HUES64 (cell line): ENCODE measurements at regions not wholly inside any gene's neighbourhood (a gene's known extent, or its start where the extent isn't known, plus 50 kb on each side); places are given as distances from the start of the nearest gene placed in this dataset.

Experiments
- H3K27ac ChIP-seq: 2 replicates; pipeline ENCODE4 v1.7.0; 2013; ENCODE audit warnings: low read depth, low read length, inconsistent platforms
- H3K27me3 ChIP-seq: 2 replicates; pipeline ENCODE4 v1.6.1; 2013; ENCODE audit warnings: mild to moderate bottlenecking, low read length; ENCODE audit not compliant: insufficient read depth
- H3K36me3 ChIP-seq: 2 replicates; pipeline ENCODE4 v1.6.1; 2013; ENCODE audit warnings: mild to moderate bottlenecking, low read length; ENCODE audit not compliant: insufficient read depth
- H3K4me1 ChIP-seq: 2 replicates; pipeline ENCODE4 v1.6.1; 2013; ENCODE audit warnings: mild to moderate bottlenecking, low read length, moderate library complexity; ENCODE audit not compliant: insufficient read depth
- H3K4me3 ChIP-seq: 2 replicates; pipeline ENCODE4 v1.5.1; 2013; ENCODE audit warnings: mild to moderate bottlenecking, low read length, moderate library complexity
- H3K9ac ChIP-seq: 2 replicates; pipeline ENCODE4 v1.6.1; 2013; ENCODE audit warnings: mild to moderate bottlenecking, low read depth, low read length
- H3K9me3 ChIP-seq: 2 replicates; pipeline ENCODE4 v1.6.1; 2013; ENCODE audit warnings: low read depth, low read length; ENCODE audit not compliant: insufficient read depth
- WGBS: fragments of 150-250, 120-280 bp; methylation state at CpG from one replicate; pipeline ENCODE4 v1.1.7; 2013; ENCODE audit warnings: missing lambda C conversion rate; 5-methylcytosine and 5-hydroxymethylcytosine counted together

DNA sequence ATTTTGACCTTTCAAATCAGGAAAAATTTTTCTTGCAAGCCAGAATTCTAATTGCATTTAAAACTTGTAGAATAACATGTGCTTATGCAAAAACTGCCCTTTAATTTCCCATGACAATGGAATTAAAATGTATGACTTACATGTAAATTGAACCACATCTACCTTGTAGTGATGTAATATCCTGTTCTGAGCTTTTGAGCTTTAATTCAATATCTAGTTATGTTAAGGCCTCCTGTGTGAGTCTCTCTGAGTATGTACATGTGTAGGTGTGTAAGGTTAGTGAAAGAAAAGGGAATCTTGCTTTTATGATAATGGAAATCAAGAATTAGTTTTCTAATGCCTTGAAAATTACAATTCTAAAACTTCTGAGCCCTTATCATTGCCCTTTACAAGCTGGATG is 344.8 kb upstream of the AKR1E2 start:
- H3K4me1 ChIP-seq, result no peaks in the 10 kb centered on the region
- no peaks in the 10 kb centered on the region for H3K27me3 ChIP-seq
- H3K27ac ChIP-seq, result no peak overlapping the region
- no peak overlapping the region for H3K9ac ChIP-seq
- no peak overlapping the region for H3K4me3 ChIP-seq
- H3K9me3 ChIP-seq, result no peaks in the 10 kb centered on the region
- H3K36me3 ChIP-seq, result no peaks in the 10 kb centered on the region

DNA sequence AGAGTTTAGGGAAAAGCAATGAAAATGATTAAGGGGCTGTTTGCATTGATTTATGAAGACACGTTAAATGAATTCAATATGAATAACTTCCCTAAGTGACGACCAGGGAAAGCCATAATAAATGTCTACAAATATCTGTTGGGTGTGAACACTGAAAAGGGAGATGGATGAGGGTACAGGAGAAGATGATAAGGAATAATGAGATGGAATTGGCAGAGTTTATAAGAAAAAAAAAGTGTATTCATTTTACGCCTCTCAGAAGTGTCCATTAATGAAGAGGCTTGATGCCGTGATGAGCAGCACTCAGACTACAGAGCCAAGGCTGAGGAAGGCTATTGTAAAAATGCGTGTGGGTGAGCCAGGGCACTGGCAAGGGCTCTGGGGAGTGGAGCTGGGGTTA is 346.7 kb upstream of the AKR1E2 start:
- no peaks in the 10 kb centered on the region for H3K27me3 ChIP-seq
- no peaks in the 10 kb centered on the region for H3K36me3 ChIP-seq
- 98% methylated on average over 5 of the region's 5 CpGs for WGBS
- H3K4me3 ChIP-seq, result no peak overlapping the region
- peaks cover 3% of the 10 kb centered on the region; the same call in 1 of the 2 replicates for H3K4me1 ChIP-seq
- H3K27ac ChIP-seq, result no peak overlapping the region
- H3K9ac ChIP-seq, result no peak overlapping the region
- no peaks in the 10 kb centered on the region for H3K9me3 ChIP-seq

DNA sequence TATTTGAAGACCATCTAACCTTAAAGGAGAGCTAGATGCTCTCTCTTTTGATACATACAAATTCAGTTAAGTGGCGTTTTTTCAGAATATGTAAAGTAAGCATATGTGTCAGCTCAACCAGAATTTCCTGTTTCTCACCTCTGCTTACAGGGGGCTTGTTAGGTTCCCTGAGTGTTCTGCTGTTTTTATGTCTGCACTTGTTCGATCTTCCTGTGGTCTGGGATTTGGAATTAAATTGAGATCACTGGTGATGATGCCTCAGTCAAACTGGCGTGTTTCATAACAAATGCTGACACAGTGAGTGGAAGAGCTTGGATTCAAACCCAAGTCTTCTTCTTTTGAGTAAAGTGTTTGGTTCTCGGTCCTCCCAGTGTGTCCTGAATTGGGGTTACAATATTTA is 348.3 kb upstream of the AKR1E2 start:
- WGBS, result 92% methylated on average over 4 of the region's 4 CpGs
- peaks cover 6% of the 10 kb centered on the region; the same call in 1 of the 2 replicates for H3K4me1 ChIP-seq

DNA sequence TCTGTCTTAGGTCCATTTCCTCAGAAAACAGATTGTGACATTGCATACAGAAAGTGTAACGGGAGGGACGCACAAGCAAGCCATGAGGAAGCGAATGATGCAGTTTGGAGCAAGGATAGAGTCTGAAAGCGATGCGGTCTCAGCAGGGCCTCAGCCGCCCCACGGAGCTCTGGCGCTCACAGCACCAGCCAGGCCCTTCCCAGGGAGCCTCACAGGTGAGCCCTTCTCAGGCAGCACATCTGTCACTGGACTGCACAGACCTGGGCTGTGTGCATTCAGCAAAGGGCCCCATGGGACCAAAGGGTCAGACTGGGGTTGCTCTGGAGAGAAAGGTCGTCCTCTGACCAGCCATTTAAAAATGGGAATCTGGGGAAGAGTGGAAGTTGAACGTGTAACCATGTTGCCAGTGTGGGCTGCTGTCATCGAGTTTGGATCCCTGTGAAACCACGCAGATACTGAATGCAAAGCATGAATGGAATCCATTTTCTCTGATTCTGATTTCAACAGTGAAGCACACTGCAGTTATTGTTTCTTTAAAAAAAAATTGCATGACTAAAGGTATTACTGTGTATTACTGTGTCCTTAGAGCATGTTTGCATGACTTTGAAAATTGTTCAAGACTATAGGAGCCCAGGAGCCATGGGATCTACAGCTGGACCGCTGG is 350.0 kb upstream of the AKR1E2 start:
- Histone ChIP-seq H3K9me3 (no peaks in the 10 kb centered on the region), H3K4me1 (peaks cover 6% of the 10 kb centered on the region; the same call in 1 of the 2 replicates), H3K27me3 (no peaks in the 10 kb centered on the region), H3K27ac (no peak overlapping the region), H3K9ac (no peak overlapping the region), H3K36me3 (no peaks in the 10 kb centered on the region), H3K4me3 (no peak overlapping the region)
- 95% methylated on average over 13 of the region's 13 CpGs for WGBS

More for the DNA sequence above, 348.3 kb upstream of the AKR1E2 start:
- Histone ChIP-seq H3K27ac (no peak overlapping the region), H3K27me3 (no peaks in the 10 kb centered on the region), H3K9ac (no peak overlapping the region), H3K36me3 (no peaks in the 10 kb centered on the region), H3K9me3 (no peaks in the 10 kb centered on the region), H3K4me3 (no peak overlapping the region)

DNA sequence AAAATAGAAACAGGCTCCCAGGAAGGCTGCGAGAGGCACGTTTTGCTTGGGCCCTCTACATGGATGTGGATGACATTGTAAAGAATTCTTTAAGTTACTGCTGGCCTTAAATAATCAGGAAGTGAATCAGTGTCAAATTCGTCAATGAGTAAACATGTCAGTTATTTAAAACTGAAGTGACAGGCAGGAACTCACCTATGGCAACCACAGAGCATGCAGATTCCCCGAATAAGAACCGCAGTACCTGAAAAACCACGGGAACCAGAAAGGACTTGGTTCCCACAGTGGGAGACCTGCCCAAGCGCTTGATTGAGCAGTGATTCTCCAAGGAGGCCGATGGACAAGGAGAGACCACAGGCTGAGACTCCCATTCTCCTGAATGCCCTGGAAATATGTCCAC is 351.2 kb upstream of the AKR1E2 start:
- Histone ChIP-seq H3K4me3 (no peak overlapping the region), H3K36me3 (no peaks in the 10 kb centered on the region), H3K27me3 (no peaks in the 10 kb centered on the region), H3K4me1 (peaks cover 12% of the 10 kb centered on the region; the same call in 1 of the 2 replicates), H3K9ac (no peak overlapping the region), H3K9me3 (no peaks in the 10 kb centered on the region), H3K27ac (no peak overlapping the region)
- WGBS, result 77% methylated on average over 8 of the region's 8 CpGs

DNA sequence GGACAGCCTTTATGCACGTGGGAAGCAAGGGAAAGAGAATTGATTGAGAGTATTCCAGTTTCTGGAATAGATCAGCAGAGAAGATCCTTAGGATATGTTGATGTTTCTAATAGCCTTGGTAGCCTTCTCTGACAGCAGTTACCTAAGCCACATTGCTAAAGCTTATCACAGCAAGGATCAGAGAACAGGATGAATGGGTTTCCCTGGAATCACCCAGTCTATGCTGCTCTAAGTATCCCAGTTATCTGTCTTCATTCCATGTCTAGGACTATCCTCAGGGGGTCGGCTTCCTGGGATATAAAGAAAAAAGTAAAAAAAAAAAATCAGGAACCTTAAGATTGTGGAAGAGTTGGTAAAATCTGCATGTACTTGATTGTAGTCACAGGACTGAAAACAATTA is 352.0 kb upstream of the AKR1E2 start:
- Histone ChIP-seq H3K9me3 (no peaks in the 10 kb centered on the region), H3K27ac (no peak overlapping the region), H3K4me3 (no peak overlapping the region), H3K36me3 (no peaks in the 10 kb centered on the region), H3K4me1 (peaks cover 14% of the 10 kb centered on the region; the same call in 1 of the 2 replicates), H3K9ac (no peak overlapping the region), H3K27me3 (no peaks in the 10 kb centered on the region)
- 93% methylated on average over 2 of the region's 2 CpGs for WGBS

DNA sequence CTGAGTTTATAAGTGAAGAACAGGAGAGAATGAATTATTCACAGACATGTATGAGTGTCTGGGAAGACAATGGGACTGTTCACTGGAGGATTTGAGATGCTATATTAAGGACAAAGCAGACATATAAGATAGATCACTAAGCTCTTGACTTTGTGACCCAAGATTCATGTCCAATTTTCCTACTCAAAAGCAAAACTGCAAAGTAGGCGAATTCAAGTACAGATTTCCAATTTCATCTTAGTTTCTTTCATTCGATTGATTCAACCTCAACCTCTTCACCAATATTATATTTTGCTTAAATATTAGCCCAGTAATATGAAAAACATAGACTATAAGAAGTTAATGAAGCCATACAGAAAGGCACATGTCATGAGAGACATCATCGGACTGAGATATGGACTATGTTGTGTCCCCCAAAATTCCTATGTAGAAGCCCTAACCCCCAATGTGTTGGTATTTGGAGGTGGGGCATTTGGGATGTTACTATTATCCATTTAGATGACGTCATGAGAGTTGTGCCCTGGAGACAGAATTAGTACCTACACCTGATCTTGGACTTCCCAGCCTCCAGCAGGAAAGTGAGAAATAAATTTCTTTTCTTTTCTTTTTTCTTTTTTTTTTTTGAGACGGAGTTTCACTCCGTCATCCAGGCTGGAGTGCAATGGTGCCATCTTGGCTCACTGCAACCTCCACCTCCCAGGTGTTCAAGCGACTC is 353.7 kb upstream of the AKR1E2 start:
- Histone ChIP-seq H3K9ac (no peak overlapping the region), H3K4me1 (peaks cover 14% of the 10 kb centered on the region; the same call in 1 of the 2 replicates), H3K9me3 (no peaks in the 10 kb centered on the region), H3K36me3 (no peaks in the 10 kb centered on the region), H3K27ac (no peak overlapping the region), H3K27me3 (no peaks in the 10 kb centered on the region), H3K4me3 (no peak overlapping the region)
- WGBS, result 95% methylated on average over 6 of the region's 7 CpGs

DNA sequence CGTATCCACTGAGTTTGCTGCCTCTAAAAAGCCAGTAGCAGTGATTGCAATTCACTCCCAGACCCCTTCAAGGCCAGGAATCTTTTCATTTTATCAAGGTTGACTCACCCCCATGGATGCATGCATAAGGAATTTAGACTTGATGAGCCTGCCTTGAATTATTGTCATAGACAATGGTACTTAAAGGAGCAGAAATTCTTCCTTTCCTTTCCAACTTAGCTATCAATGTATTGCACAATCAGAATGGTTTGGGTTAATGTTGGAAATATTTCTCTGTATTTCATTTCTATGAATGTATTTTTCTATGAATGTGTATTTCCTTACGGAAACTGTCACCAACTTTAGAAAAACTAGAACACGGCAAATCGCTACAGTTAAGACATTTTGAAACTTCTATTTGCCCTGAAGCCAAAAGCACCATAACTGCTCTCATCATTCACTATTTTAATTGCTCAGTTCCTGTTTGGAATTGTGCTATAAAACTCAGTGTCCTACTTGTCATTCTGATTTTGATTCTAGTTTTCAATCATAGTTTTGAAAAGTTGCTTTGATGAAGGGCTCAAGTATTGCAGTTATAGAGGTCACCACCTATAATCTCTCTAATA is 355.7 kb upstream of the AKR1E2 start:
- H3K9me3 ChIP-seq, result no peaks in the 10 kb centered on the region
- 93% methylated on average over 4 of the region's 4 CpGs for WGBS
- no peak overlapping the region for H3K9ac ChIP-seq
- no peaks in the 10 kb centered on the region for H3K36me3 ChIP-seq
- no peak overlapping the region for H3K4me3 ChIP-seq
- H3K27ac ChIP-seq, result no peak overlapping the region
- no peaks in the 10 kb centered on the region for H3K27me3 ChIP-seq
- peaks cover 14% of the 10 kb centered on the region; the same call in 1 of the 2 replicates for H3K4me1 ChIP-seq

DNA sequence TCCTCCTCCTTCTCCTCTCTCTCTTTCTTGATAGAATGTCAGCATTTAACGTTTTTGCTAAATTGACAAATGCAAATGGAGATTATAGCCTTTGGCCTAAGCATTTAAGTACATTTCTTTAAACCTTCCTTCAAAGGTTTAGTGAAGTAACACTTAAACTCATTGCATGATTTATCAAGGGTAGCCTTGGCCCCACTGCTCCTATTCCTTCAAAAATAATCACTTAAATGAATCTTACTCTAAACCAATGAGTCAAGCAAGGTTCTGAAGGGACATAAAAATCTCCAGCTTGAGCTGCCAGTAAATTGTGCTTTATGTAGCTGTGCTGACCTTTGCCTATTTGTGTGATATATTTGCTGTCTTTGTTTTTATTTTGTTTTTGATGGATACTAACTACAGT is 358.5 kb upstream of the AKR1E2 start:
- H3K36me3 ChIP-seq, result no peaks in the 10 kb centered on the region
- no peak overlapping the region for H3K4me3 ChIP-seq
- H3K27ac ChIP-seq, result no peak overlapping the region
- no peaks in the 10 kb centered on the region for H3K9me3 ChIP-seq
- H3K27me3 ChIP-seq, result no peaks in the 10 kb centered on the region
- H3K9ac ChIP-seq, result no peak overlapping the region
- H3K4me1 ChIP-seq, result 0 out of 2 replicates have a peak, but pooled peaks cover 8% of the 10 kb centered on the region
- 80% methylated on average over 1 of the region's 1 CpG for WGBS

DNA sequence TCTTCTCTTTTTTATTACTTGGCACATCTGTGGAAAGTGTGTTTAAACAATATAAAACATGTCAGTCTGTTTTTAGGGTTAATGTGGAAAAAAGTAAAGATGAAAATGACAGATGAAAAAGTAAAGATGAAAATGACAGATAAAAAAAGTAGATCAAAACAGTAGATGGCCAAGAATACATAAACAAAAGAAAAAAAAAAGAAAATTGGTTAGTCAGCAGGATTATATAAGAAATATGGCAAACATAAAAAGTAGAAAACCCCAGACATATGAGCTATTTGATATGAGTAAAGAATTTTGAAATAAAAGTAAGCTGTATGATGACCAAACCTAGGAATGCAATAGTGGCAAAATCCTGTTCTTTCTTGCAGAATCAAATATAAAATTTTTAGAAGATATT is 365.7 kb upstream of the AKR1E2 start:
- Histone ChIP-seq H3K4me1 (no peaks in the 10 kb centered on the region), H3K9me3 (no peaks in the 10 kb centered on the region), H3K9ac (no peak overlapping the region), H3K27me3 (no peaks in the 10 kb centered on the region), H3K4me3 (no peak overlapping the region), H3K36me3 (no peaks in the 10 kb centered on the region), H3K27ac (no peak overlapping the region)

DNA sequence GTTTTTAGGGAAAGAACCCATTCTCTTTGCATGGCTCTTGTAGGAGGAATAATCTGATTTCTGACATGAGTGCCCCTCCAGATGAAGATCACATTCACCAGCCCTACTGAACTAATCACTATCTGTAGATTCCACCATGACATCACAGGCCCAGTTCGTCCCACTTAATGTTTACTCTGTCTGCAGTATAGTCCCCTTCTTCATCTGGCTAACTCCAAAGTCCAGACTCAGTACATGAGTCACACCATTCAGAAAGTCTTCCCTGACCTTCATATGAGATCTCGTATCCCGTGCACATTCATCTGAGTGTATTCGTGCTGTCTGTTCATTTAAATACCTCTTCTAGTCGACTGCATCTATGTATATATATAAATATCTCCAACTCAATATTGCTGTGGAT is 366.5 kb upstream of the AKR1E2 start:
- Histone ChIP-seq H3K9me3 (no peaks in the 10 kb centered on the region), H3K27ac (no peak overlapping the region), H3K27me3 (no peaks in the 10 kb centered on the region), H3K9ac (no peak overlapping the region), H3K36me3 (no peaks in the 10 kb centered on the region), H3K4me1 (no peaks in the 10 kb centered on the region), H3K4me3 (no peak overlapping the region)
- WGBS, result 98% methylated on average over 4 of the region's 5 CpGs
